Fibroblast of lung (primary cell): ENCODE measurements at regions not wholly inside any gene's neighbourhood (a gene's known extent, or its start where the extent isn't known, plus 50 kb on each side); places are given as distances from the start of the nearest gene placed in this dataset.

Experiments
- EZH2 ChIP-seq: IDR thresholded peaks from 2 replicates; pipeline ENCODE4 v1.5.1; 2012; ENCODE audit warnings: low read length, control low read depth, mild to moderate bottlenecking; ENCODE audit errors: missing control alignments
- TF ChIP-seq, protein P1 (sequence below), 2 donors: IDR thresholded peaks in 1 of 2; conservative IDR thresholded peaks in 1 of 2; 1 replicate in 1 of 2; 2 replicates in 1 of 2; pipeline ENCODE4 v1.5.1; 2011 to 2012; ENCODE audit warnings: low read length in 2 of 2, control low read depth in 1 of 2, inconsistent platforms in 1 of 2, low read depth in 1 of 2, mild to moderate bottlenecking in 1 of 2

DNA sequence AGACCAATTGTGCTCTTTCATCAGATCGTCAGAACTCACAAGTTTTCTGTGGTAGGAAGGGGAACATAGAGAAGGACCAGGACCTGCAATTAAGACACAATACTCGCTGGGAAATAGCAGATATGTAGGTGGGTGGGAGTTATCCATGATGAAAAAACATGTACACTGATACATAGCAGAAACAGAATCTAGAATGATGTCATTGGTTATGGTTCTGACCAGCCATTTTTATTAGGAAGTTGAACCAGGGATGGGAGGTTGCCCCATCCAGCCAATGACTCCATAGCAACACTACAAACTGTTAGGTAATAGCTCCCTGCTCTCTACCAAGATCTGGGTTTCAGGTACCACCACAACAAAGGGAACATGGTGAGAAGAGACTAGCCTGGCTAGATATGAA is 393.5 kb upstream of the PBX1 start:
- TF ChIP-seq, protein P1, sequence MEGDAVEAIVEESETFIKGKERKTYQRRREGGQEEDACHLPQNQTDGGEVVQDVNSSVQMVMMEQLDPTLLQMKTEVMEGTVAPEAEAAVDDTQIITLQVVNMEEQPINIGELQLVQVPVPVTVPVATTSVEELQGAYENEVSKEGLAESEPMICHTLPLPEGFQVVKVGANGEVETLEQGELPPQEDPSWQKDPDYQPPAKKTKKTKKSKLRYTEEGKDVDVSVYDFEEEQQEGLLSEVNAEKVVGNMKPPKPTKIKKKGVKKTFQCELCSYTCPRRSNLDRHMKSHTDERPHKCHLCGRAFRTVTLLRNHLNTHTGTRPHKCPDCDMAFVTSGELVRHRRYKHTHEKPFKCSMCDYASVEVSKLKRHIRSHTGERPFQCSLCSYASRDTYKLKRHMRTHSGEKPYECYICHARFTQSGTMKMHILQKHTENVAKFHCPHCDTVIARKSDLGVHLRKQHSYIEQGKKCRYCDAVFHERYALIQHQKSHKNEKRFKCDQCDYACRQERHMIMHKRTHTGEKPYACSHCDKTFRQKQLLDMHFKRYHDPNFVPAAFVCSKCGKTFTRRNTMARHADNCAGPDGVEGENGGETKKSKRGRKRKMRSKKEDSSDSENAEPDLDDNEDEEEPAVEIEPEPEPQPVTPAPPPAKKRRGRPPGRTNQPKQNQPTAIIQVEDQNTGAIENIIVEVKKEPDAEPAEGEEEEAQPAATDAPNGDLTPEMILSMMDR (conservative IDR thresholded peaks at IDR 0.05 in 1 of 2, IDR thresholded peaks at IDR 0.05 in 1 of 2; ENCODE audit: low read depth in 1 of 2, low read length in 2 of 2): no peak
- TF ChIP-seq EZH2: no peak
